Keratinocyte (primary cell): ENCODE measurements at regions not wholly inside any gene's neighbourhood (a gene's known extent, or its start where the extent isn't known, plus 50 kb on each side); places are given as distances from the start of the nearest gene placed in this dataset.

ENCODE experiments used
- DNase-seq: peaks from one replicate; pipeline ENCODE4 v3.0.0-alpha.2; 2011; ENCODE audit warnings: low read depth, missing footprints, low spot score
- FAIRE-seq: peaks from 2 replicates; lab custom pipeline; 2011; peaks lifted over from hg19 to GRCh38; lab: Jason Lieb, UNC
- H2AFZ ChIP-seq: 2 replicates; pipeline ENCODE4 v1.6.0; 2012; ENCODE audit warnings: low read length, control low read depth, inconsistent platforms; ENCODE audit not compliant: control insufficient read depth
- H3K27ac ChIP-seq: 2 replicates; pipeline ENCODE4 v1.5.1; 2011; ENCODE audit warnings: low read length; ENCODE audit not compliant: control insufficient read depth, insufficient read depth
- H3K27me3 ChIP-seq: 3 replicates; pipeline ENCODE4 v1.6.0; 2011; ENCODE audit warnings: low read length; ENCODE audit not compliant: control insufficient read depth, insufficient read depth; ENCODE audit errors: extremely low read depth
- H3K36me3 ChIP-seq, 2 experiments: 2 replicates in 1 of 2; 3 replicates in 1 of 2; pipeline ENCODE4 v1.5.1; 2011; ENCODE audit warnings: low read length in 2 of 2, mild to moderate bottlenecking in 1 of 2; ENCODE audit not compliant: control insufficient read depth in 2 of 2, insufficient read depth in 2 of 2; ENCODE audit errors: extremely low read depth in 1 of 2
- H3K4me1 ChIP-seq: 3 replicates; pipeline ENCODE4 v1.5.1; 2011; ENCODE audit warnings: low read length; ENCODE audit not compliant: control insufficient read depth, insufficient read depth; ENCODE audit errors: extremely low read depth
- H3K4me2 ChIP-seq: 3 replicates; pipeline ENCODE4 v1.6.0; 2011; ENCODE audit warnings: low read depth, low read length; ENCODE audit not compliant: control insufficient read depth, insufficient read depth; ENCODE audit errors: extremely low read depth
- H3K4me3 ChIP-seq, 3 experiments: fragments of 200-600 bp in 1 of 3; sonication (generic) in 1 of 3; 2 replicates in 2 of 3; 3 replicates in 1 of 3; pipeline ENCODE4 v1.5.1; 2011 to 2016; ENCODE audit warnings: low read length in 3 of 3, mild to moderate bottlenecking in 3 of 3, control low read depth in 2 of 3, inconsistent platforms in 1 of 3, low read depth in 1 of 3, mixed read lengths in 1 of 3, mixed run types in 1 of 3, moderate library complexity in 1 of 3; ENCODE audit not compliant: control insufficient read depth in 2 of 3, insufficient read depth in 2 of 3; ENCODE audit errors: extremely low read depth in 1 of 3
- H3K79me2 ChIP-seq: 2 replicates; pipeline ENCODE4 v1.6.0; 2012; ENCODE audit warnings: low read length; ENCODE audit not compliant: control insufficient read depth, insufficient read depth
- H3K9ac ChIP-seq: 3 replicates; pipeline ENCODE4 v1.6.0; 2011; ENCODE audit warnings: low read length; ENCODE audit not compliant: control insufficient read depth, insufficient read depth; ENCODE audit errors: extremely low read depth
- H3K9me1 ChIP-seq: 3 replicates; pipeline ENCODE4 v1.6.0; 2011; ENCODE audit warnings: low read length; ENCODE audit not compliant: control insufficient read depth, insufficient read depth; ENCODE audit errors: extremely low read depth
- H3K9me3 ChIP-seq: 2 replicates; pipeline ENCODE4 v1.5.1; 2012; ENCODE audit warnings: low read depth, low read length; ENCODE audit not compliant: control insufficient read depth
- H4K20me1 ChIP-seq: 3 replicates; pipeline ENCODE4 v1.6.0; 2011; ENCODE audit warnings: low read length; ENCODE audit not compliant: control insufficient read depth, insufficient read depth; ENCODE audit errors: extremely low read depth
- CTCF ChIP-seq, 3 experiments: IDR thresholded peaks in 1 of 3; conservative IDR thresholded peaks in 1 of 3; optimal IDR thresholded peaks in 1 of 3; 2 replicates in 2 of 3; 3 replicates in 1 of 3; pipeline versions ENCODE3 to v1.5.1; 2011; ENCODE audit warnings: low read length in 3 of 3, mild to moderate bottlenecking in 3 of 3, moderate library complexity in 2 of 3, control low read depth in 1 of 3, inconsistent platforms in 1 of 3; ENCODE audit not compliant: insufficient read depth in 2 of 3; ENCODE audit errors: extremely low read depth in 1 of 3
- EZH2 ChIP-seq: IDR thresholded peaks from one replicate; pipeline ENCODE4 v1.6.1; 2012; ENCODE audit warnings: inconsistent platforms, mild to moderate bottlenecking, low read length, moderate library complexity
- dilution Hi-C: fragments of 300-500 bp; cut with MboI; formaldehyde crosslinking; loops from one replicate; pipeline ENCODE4 v1.7.0; 2020; ENCODE audit warnings: low sequenced_read_pairs; ENCODE audit not compliant: extremely low pct_ligation_motif_present

- FAIRE-seq = no peak
- Histone ChIP-seq H3K9me3 (no peaks in the 10 kb centered on the region), H3K36me3 (no peaks in the 10 kb centered on the region), H2AFZ (no peak overlapping the region), H3K9me1 (no peaks in the 10 kb centered on the region), H3K4me1 (no peaks in the 10 kb centered on the region), H3K27me3 (peaks cover 34% of the 10 kb centered on the region), H3K4me2 (no peak overlapping the region), H3K79me2 (no peaks in the 10 kb centered on the region), H4K20me1 (no peaks in the 10 kb centered on the region), H3K27ac (no peak overlapping the region), H3K4me3 (no peak overlapping the region), H3K9ac (no peak overlapping the region)
- no peak for DNase-seq
- dilution Hi-C loops = no loop called here
- TF ChIP-seq CTCF (optimal IDR thresholded peaks at IDR 0.05 in 1 of 3, IDR thresholded peaks at IDR 0.05 in 1 of 3, conservative IDR thresholded peaks at IDR 0.05 in 1 of 3; ENCODE audit: extremely low read depth in 1 of 3, insufficient read depth in 2 of 3, low read length in 3 of 3) (no peak), EZH2 (no peak)
Measured at GRCh38 chr17:77644181-77645071, 314.1 kb upstream of the TNRC6C start.

GRCh38 chr17:77645072-77646045 lies 313.1 kb upstream of the TNRC6C start:
- Histone ChIP-seq H3K9me3 (no peaks in the 10 kb centered on the region), H4K20me1 (no peaks in the 10 kb centered on the region), H3K4me3 (no peak overlapping the region), H2AFZ (no peak overlapping the region), H3K36me3 (no peaks in the 10 kb centered on the region), H3K4me2 (no peak overlapping the region), H3K9ac (no peak overlapping the region), H3K9me1 (no peaks in the 10 kb centered on the region), H3K79me2 (no peaks in the 10 kb centered on the region), H3K27ac (no peak overlapping the region), H3K4me1 (no peaks in the 10 kb centered on the region), H3K27me3 (peaks cover 32% of the 10 kb centered on the region)
- no peak for FAIRE-seq
- TF ChIP-seq CTCF (optimal IDR thresholded peaks at IDR 0.05 in 1 of 3, IDR thresholded peaks at IDR 0.05 in 1 of 3, conservative IDR thresholded peaks at IDR 0.05 in 1 of 3; ENCODE audit: extremely low read depth in 1 of 3, insufficient read depth in 2 of 3, low read length in 3 of 3) = peak in 1 of 3 experiments; percentile 29
- no peak for TF ChIP-seq EZH2
- dilution Hi-C loops = no loop called here
- no peak for DNase-seq
